HCT116 (cell line): ENCODE measurements at regions not wholly inside any gene's neighbourhood (a gene's known extent, or its start where the extent isn't known, plus 50 kb on each side); places are given as distances from the start of the nearest gene placed in this dataset.

Experiments used
- ATAC-seq: fragments of 200-7000 bp; cut with Tn5 transposase; 2 replicates; pipeline ENCODE4 v1.9.1; 2020; ENCODE audit warnings: mild to moderate bottlenecking, moderate library complexity
- BruUV-seq: library from RNA; stranded (reverse); fragments of 400-500 nt; replicated peaks from 2 replicates; lab custom pipeline; 2021; lab: Mats Ljungman, UMichigan
- CTCF ChIA-PET: fragments of 300-600 bp; sonication (Branson Sonifier 250); formaldehyde crosslinking; loops from one replicate; lab custom pipeline; 2021; ENCODE audit warnings: antibody characterized with exemption; lab: Charles Lee
- POLR2A ChIA-PET: fragments of 300-600, 350-600 bp; sonication (Branson Sonifier 250); formaldehyde crosslinking; loops from one replicate; lab custom pipeline; 2021; ENCODE audit warnings: antibody characterized with exemption; lab: Charles Lee
- RAD21 ChIA-PET, 2 experiments: fragments of 300-600 bp; sonication (Branson Sonifier 250); formaldehyde crosslinking; loops; one replicate each; lab custom pipeline; 2023; ENCODE audit warnings: low total read pairs in 2 of 2; ENCODE audit not compliant: uncharacterized antibody in 2 of 2, unreplicated experiment in 2 of 2, low non-redundant PET in 1 of 2; lab: Charles Lee
- DNase-seq: peaks from one replicate; pipeline ENCODE4 v3.0.0-alpha.2; 2010; ENCODE audit warnings: low read depth, low spot score
- H2AFZ ChIP-seq: fragments of 200-600 bp; shearing (Covaris generic), sonication (generic); 2 replicates; pipeline ENCODE4 v1.6.1; 2017; ENCODE audit warnings: low read depth, mixed run types, mixed read lengths, antibody characterized with exemption, low read length; ENCODE audit not compliant: poor library complexity, severe bottlenecking
- H3K27ac ChIP-seq: 2 replicates; pipeline ENCODE4 v1.5.1; 2012; ENCODE audit warnings: low read depth, low read length
- H3K27me3 ChIP-seq: fragments of 200-600 bp; sonication (generic); 2 replicates; pipeline ENCODE4 v1.6.1; 2016; ENCODE audit warnings: mixed run types, low read length, mixed read lengths; ENCODE audit not compliant: insufficient read depth
- H3K36me3 ChIP-seq, 2 experiments: fragments of 200-500 bp in 1 of 2; fragments of 200-600 bp in 1 of 2; sonication (Bioruptor generic) in 1 of 2; sonication (generic) in 1 of 2; 2 replicates each; pipeline versions ENCODE4 v1.5.1 to v1.6.1; 2014 to 2016; ENCODE audit warnings: low read length in 2 of 2, inconsistent platforms in 1 of 2, mixed read lengths in 1 of 2, mixed run types in 1 of 2; ENCODE audit not compliant: insufficient read depth in 2 of 2, control insufficient read depth in 1 of 2
- H3K4me1 ChIP-seq, 2 experiments: fragments of 200-600 bp in 1 of 2; sonication (generic) in 1 of 2; 2 replicates each; pipeline versions ENCODE4 v1.5.1 to v1.6.1; 2012 to 2017; ENCODE audit warnings: low read length in 2 of 2, inconsistent platforms in 1 of 2, mild to moderate bottlenecking in 1 of 2, mixed read lengths in 1 of 2, mixed run types in 1 of 2, moderate library complexity in 1 of 2; ENCODE audit not compliant: insufficient read depth in 2 of 2, control insufficient read depth in 1 of 2
- H3K4me2 ChIP-seq: fragments of 200-600 bp; sonication (generic); 2 replicates; pipeline ENCODE4 v1.6.1; 2017; ENCODE audit warnings: mixed run types, low read length, mixed read lengths
- H3K4me3 ChIP-seq, 2 experiments: fragments of 200-600 bp in 1 of 2; sonication (generic) in 1 of 2; replicated peaks in 1 of 2; 2 replicates each; pipeline ENCODE4 v1.5.1; 2011 to 2016; ENCODE audit warnings: low read length in 2 of 2, control low read depth in 1 of 2, low read depth in 1 of 2, mild to moderate bottlenecking in 1 of 2, mixed read lengths in 1 of 2, mixed run types in 1 of 2
- H3K79me2 ChIP-seq: fragments of 200-600 bp; sonication (generic); 2 replicates; pipeline ENCODE4 v1.6.1; 2017; ENCODE audit warnings: mild to moderate bottlenecking, mixed run types, low read length, moderate library complexity, mixed read lengths; ENCODE audit not compliant: insufficient read depth
- H3K9ac ChIP-seq: fragments of 200-600 bp; sonication (generic); 2 replicates; pipeline ENCODE4 v1.6.1; 2016; ENCODE audit warnings: low read length, mixed read lengths
- H3K9me2 ChIP-seq: fragments of 200-600 bp; sonication (generic), shearing (Covaris generic); 2 replicates; pipeline ENCODE4 v1.6.1; 2017; ENCODE audit warnings: mixed run types, mild to moderate bottlenecking, moderate library complexity; ENCODE audit not compliant: insufficient read depth
- H3K9me3 ChIP-seq, 2 experiments: fragments of 200-500 bp in 1 of 2; fragments of 200-600 bp in 1 of 2; sonication (Bioruptor generic) in 1 of 2; sonication (generic) in 1 of 2; 2 replicates each; pipeline ENCODE4 v1.6.1; 2014 to 2017; ENCODE audit warnings: low read length in 2 of 2, mixed read lengths in 2 of 2, inconsistent platforms in 1 of 2, low read depth in 1 of 2, mild to moderate bottlenecking in 1 of 2, mixed run types in 1 of 2, moderate library complexity in 1 of 2; ENCODE audit not compliant: control insufficient read depth in 1 of 2, insufficient read depth in 1 of 2
- H4K20me1 ChIP-seq: fragments of 200-600 bp; sonication (generic), shearing (Covaris generic); 2 replicates; pipeline ENCODE4 v1.6.1; 2017; ENCODE audit warnings: mixed run types, mild to moderate bottlenecking, moderate library complexity; ENCODE audit not compliant: insufficient read depth
- CBX3 ChIP-seq: IDR thresholded peaks from 2 replicates; pipeline ENCODE4 v1.6.1; 2012; ENCODE audit warnings: low read depth
- JUND ChIP-seq: IDR thresholded peaks from 2 replicates; pipeline ENCODE4 v1.6.1; 2012
- SIN3A ChIP-seq: IDR thresholded peaks from 2 replicates; pipeline ENCODE4 v1.6.1; 2012; ENCODE audit warnings: low read depth
- SRF ChIP-seq: IDR thresholded peaks from 2 replicates; pipeline ENCODE4 v1.6.1; 2012; ENCODE audit warnings: low read depth
- TCF7L2 ChIP-seq: IDR thresholded peaks from 2 replicates; pipeline ENCODE4 v1.7.0; 2011; ENCODE audit warnings: borderline replicate concordance, inconsistent platforms; ENCODE audit not compliant: insufficient read depth, insufficient read length; ENCODE audit errors: extremely low read depth
- YY1 ChIP-seq: IDR thresholded peaks from 2 replicates; pipeline ENCODE4 v1.6.1; 2011; ENCODE audit warnings: low read length, low read depth, moderate library complexity, mild to moderate bottlenecking; ENCODE audit not compliant: insufficient replicate concordance; ENCODE audit errors: extremely low read depth
- ZBTB33 ChIP-seq: IDR thresholded peaks from 2 replicates; pipeline ENCODE4 v1.6.1; 2011; ENCODE audit warnings: mild to moderate bottlenecking, low read length, moderate library complexity; ENCODE audit not compliant: insufficient replicate concordance; ENCODE audit errors: extremely low read depth
- ZNF274 ChIP-seq: fragments of 200-500 bp; sonication (Bioruptor generic); IDR thresholded peaks from 2 replicates; pipeline ENCODE4 v1.6.1; 2014; ENCODE audit warnings: mild to moderate bottlenecking, low read depth, low read length, inconsistent platforms
- intact Hi-C: fragments of 100-400 bp; cut with micrococcal nuclease; formaldehyde crosslinking; loops from 2 replicates; pipeline ENCODE4 v1.10.0; 2022
- TF ChIP-seq, protein P1 (sequence below): IDR thresholded peaks from 2 replicates; pipeline ENCODE4 v1.6.1; 2012
- TF ChIP-seq, protein P2 (sequence below), 3 experiments: fragments of 200-600 bp in 1 of 3; sonication (generic) in 1 of 3; IDR thresholded peaks in 2 of 3; conservative IDR thresholded peaks in 1 of 3; 2 replicates each; pipeline ENCODE4 v1.5.1; 2012 to 2017; ENCODE audit warnings: low read depth in 2 of 3, low read length in 2 of 3, antibody characterized with exemption in 1 of 3, borderline replicate concordance in 1 of 3, control low read depth in 1 of 3, mild to moderate bottlenecking in 1 of 3, mixed read lengths in 1 of 3, mixed run types in 1 of 3, moderate library complexity in 1 of 3; ENCODE audit not compliant: insufficient read depth in 1 of 3

DNA sequence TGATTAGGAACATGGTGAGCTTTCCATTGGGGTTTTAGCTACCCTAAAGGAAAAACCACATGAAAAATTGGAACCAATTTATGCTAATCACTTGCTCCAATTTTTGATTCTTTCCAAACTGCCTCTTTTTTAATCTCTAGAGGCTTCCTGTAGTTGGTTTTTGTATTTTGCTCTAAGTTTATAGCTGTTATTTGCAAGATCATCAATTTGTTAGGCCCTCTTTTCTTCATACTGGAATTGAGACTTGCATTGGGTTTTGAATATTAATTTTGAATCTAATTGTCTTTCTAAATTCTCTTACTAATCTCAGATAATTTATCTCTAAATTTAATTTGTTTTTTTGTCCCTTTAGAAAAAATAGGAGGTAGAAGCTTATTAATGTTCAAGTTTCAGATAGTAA is 713.3 kb downstream of the REEP3 start:
- Histone ChIP-seq H4K20me1 (no peaks in the 10 kb centered on the region), H3K9me2 (no peaks in the 10 kb centered on the region), H3K27me3 (no peaks in the 10 kb centered on the region), H3K27ac (no peak overlapping the region), H3K4me2 (no peak overlapping the region), H3K79me2 (no peaks in the 10 kb centered on the region), H3K4me1 (no peaks in the 10 kb centered on the region), H3K9ac (no peak overlapping the region), H3K9me3 (no peaks in the 10 kb centered on the region), H3K4me3 (no peak overlapping the region), H2AFZ (no peak overlapping the region), H3K36me3 (no peaks in the 10 kb centered on the region)
- intact Hi-C loops: no loop called here
- RAD21 ChIA-PET: no interaction called here
- no peak for TF ChIP-seq SIN3A
- no peak for TF ChIP-seq TCF7L2
- TF ChIP-seq JUND: no peak
- TF ChIP-seq, protein P1, sequence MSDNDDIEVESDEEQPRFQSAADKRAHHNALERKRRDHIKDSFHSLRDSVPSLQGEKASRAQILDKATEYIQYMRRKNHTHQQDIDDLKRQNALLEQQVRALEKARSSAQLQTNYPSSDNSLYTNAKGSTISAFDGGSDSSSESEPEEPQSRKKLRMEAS: no peak
- no peak for TF ChIP-seq ZNF274
- TF ChIP-seq ZBTB33: no peak
- TF ChIP-seq SRF: no peak
- no peak for TF ChIP-seq YY1
- TF ChIP-seq CBX3: no peak
- TF ChIP-seq, protein P2, sequence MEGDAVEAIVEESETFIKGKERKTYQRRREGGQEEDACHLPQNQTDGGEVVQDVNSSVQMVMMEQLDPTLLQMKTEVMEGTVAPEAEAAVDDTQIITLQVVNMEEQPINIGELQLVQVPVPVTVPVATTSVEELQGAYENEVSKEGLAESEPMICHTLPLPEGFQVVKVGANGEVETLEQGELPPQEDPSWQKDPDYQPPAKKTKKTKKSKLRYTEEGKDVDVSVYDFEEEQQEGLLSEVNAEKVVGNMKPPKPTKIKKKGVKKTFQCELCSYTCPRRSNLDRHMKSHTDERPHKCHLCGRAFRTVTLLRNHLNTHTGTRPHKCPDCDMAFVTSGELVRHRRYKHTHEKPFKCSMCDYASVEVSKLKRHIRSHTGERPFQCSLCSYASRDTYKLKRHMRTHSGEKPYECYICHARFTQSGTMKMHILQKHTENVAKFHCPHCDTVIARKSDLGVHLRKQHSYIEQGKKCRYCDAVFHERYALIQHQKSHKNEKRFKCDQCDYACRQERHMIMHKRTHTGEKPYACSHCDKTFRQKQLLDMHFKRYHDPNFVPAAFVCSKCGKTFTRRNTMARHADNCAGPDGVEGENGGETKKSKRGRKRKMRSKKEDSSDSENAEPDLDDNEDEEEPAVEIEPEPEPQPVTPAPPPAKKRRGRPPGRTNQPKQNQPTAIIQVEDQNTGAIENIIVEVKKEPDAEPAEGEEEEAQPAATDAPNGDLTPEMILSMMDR (IDR thresholded peaks at IDR 0.05 in 2 of 3, conservative IDR thresholded peaks at IDR 0.05 in 1 of 3; ENCODE audit: borderline replicate concordance in 1 of 3, insufficient read depth in 1 of 3, low read depth in 2 of 3, low read length in 2 of 3): no peak
- POLR2A ChIA-PET: no interaction called here
- CTCF ChIA-PET: no interaction called here
- DNase-seq (no peak), ATAC-seq (no peak)
- BruUV-seq: no TSS peak
